GM23248 (cell line): ENCODE measurements at regions not wholly inside any gene's neighbourhood (a gene's known extent, or its start where the extent isn't known, plus 50 kb on each side); places are given as distances from the start of the nearest gene placed in this dataset.

Experiments
- EZH2 ChIP-seq: fragments of 200-600 bp; sonication (generic); IDR thresholded peaks from 2 replicates; pipeline ENCODE4 v1.6.1; 2018; ENCODE audit warnings: antibody characterized with exemption, mild to moderate bottlenecking; ENCODE audit not compliant: insufficient read depth, poor library complexity, severe bottlenecking
- EZH2phosphoT487 ChIP-seq: fragments of 200-600 bp; sonication (generic); IDR thresholded peaks from 2 replicates; pipeline ENCODE4 v1.6.1; 2018; ENCODE audit warnings: antibody characterized with exemption, moderate library complexity, mild to moderate bottlenecking, low read depth; ENCODE audit not compliant: insufficient read depth

GRCh38 chr10:14438576-14438975 is 107.9 kb upstream of the FRMD4A start:
- TF ChIP-seq EZH2 (no peak), EZH2phosphoT487 (no peak)
